Adrenal gland (tissue), 9 donors: ENCODE measurements at regions not wholly inside any gene's neighbourhood (a gene's known extent, or its start where the extent isn't known, plus 50 kb on each side); places are given as distances from the start of the nearest gene placed in this dataset.

Source experiments
- DNase-seq, 7 donors: peaks; one replicate each; pipeline ENCODE4 v3.0.0-alpha.2; 2019 to 2020
- H3K27ac ChIP-seq, 5 donors: fragments of 200-600 bp; sonication (generic) in 4 of 5; 1 replicate in 3 of 5; 2 replicates in 2 of 5; pipeline versions ENCODE4 v1.5.1 to v1.8.0; 2016 to 2020; ENCODE audit warnings: mild to moderate bottlenecking in 1 of 5
- H3K27me3 ChIP-seq: fragments of 200-600 bp; 2 replicates; pipeline ENCODE4 v1.8.0; 2021
- H3K36me3 ChIP-seq, 2 donors: fragments of 200-600 bp; replicated peaks in 1 of 2; 1 replicate in 1 of 2; 2 replicates in 1 of 2; pipeline versions ENCODE4 v1.5.1 to v1.8.0; 2018 to 2022
- H3K4me1 ChIP-seq, 2 donors: fragments of 200-600 bp; replicated peaks in 1 of 2; 1 replicate in 1 of 2; 2 replicates in 1 of 2; pipeline versions ENCODE4 v1.5.1 to v1.8.0; 2018 to 2021
- H3K4me3 ChIP-seq, 4 donors: fragments of 200-600 bp; sonication (generic) in 3 of 4; one replicate each; pipeline ENCODE4 v1.5.1; 2016 to 2018
- H3K9me3 ChIP-seq, 3 donors: fragments of 200-600 bp; sonication (generic) in 1 of 3; replicated peaks in 1 of 3; 1 replicate in 2 of 3; 2 replicates in 1 of 3; pipeline versions ENCODE4 v1.5.1 to v1.8.0; 2016 to 2021
- CTCF ChIP-seq, 6 experiments: fragments of 450-650 bp in 4 of 6; fragments of 200-600 bp in 2 of 6; sonication (generic) in 1 of 6; IDR thresholded peaks; 1 replicate in 5 of 6; 2 replicates in 1 of 6; pipeline versions ENCODE4 v1.5.1 to v1.8.0; 2016 to 2021; ENCODE audit warnings: antibody characterized with exemption in 6 of 6, mild to moderate bottlenecking in 2 of 6, moderate library complexity in 1 of 6
- POLR2A ChIP-seq, 2 donors: fragments of 450-650 bp; IDR thresholded peaks; one replicate each; pipeline ENCODE4 v1.6.1; 2017; ENCODE audit warnings: antibody characterized with exemption in 2 of 2, mild to moderate bottlenecking in 2 of 2, moderate library complexity in 1 of 2
- WGBS, 4 donors: extraction: QIAGEN DNeasy Blood & Tissue Kit in 2 of 4; methylation state at CpG; one replicate each; pipeline versions ENCODE4 v1.1.5 to v1.1.7; 2013 to 2017; 5-methylcytosine and 5-hydroxymethylcytosine counted together
- intact Hi-C, 2 donors: fragments of 100-400 bp; cut with DNase I; formaldehyde crosslinking; loops; one replicate each; pipeline versions ENCODE4 v1.14.1 to v1.15.0; 2022 to 2023
- donor health status: healthy with polysubstance abuse.
- donor health status: Bipolar disorder and iron deficiency.
- donor health status: DM: yes; HTN: yes; CAD: no.
- donor health status: DM: no; HTN: no; CAD: no.
- donor health status: DM: no; HTN: no; CAD: no.

- 47 to 63% (median 52%) methylated on average over 7 of the region's 7 CpGs for WGBS, 4 donors
- peaks cover 0 to 4% of the 10 kb centered on the region in 2 donors for H3K4me1 ChIP-seq
These were observed 129.6 kb upstream of the LMCD1 start for GRCh38 chr3:8371960-8372463.

GRCh38 chr3:8380904-8381704, 120.5 kb upstream of the LMCD1 start:
- Histone ChIP-seq H3K36me3 (no peaks in the 10 kb centered on the region), H3K27me3 (no peaks in the 10 kb centered on the region), H3K27ac (no peak overlapping the region), H3K9me3 (no peaks in the 10 kb centered on the region), H3K4me3 (no peak overlapping the region), H3K4me1 (no peaks in the 10 kb centered on the region)
- intact Hi-C loops: no loop called here
- 75 to 91% (median 81%) methylated on average over 4 to 5 of the region's 5 CpGs for WGBS, 4 donors
- no peak for DNase-seq
- TF ChIP-seq CTCF (IDR thresholded peaks at IDR 0.05) (no peak), POLR2A (IDR thresholded peaks at IDR 0.05) (no peak)

More at GRCh38 chr3:8371960-8372463, 129.6 kb upstream of the LMCD1 start:
- no peak for DNase-seq
- intact Hi-C loops: no loop called here
- Histone ChIP-seq H3K27me3 (no peaks in the 10 kb centered on the region), H3K36me3 (no peaks in the 10 kb centered on the region), H3K4me3 (no peak overlapping the region), H3K9me3 (no peaks in the 10 kb centered on the region), H3K27ac (no peak overlapping the region)
- TF ChIP-seq POLR2A (IDR thresholded peaks at IDR 0.05) (no peak), CTCF (IDR thresholded peaks at IDR 0.05) (no peak)

- no peak for DNase-seq
- 89 to 98% (median 96%) methylated on average over 4 of the region's 4 CpGs for WGBS, 4 donors
- intact Hi-C loops: no loop called here
- no peak overlapping the region for H3K27ac ChIP-seq
- TF ChIP-seq POLR2A (IDR thresholded peaks at IDR 0.05) (no peak), CTCF (IDR thresholded peaks at IDR 0.05) (no peak)
- H3K27me3 ChIP-seq: no peaks in the 10 kb centered on the region
- H3K9me3 ChIP-seq: no peaks in the 10 kb centered on the region
- no peak overlapping the region for H3K4me3 ChIP-seq
- H3K4me1 ChIP-seq: no peaks in the 10 kb centered on the region
- no peaks in the 10 kb centered on the region for H3K36me3 ChIP-seq
These were observed 115.6 kb upstream of the LMCD1 start for GRCh38 chr3:8385848-8386620.

- Histone ChIP-seq H3K27me3 (no peaks in the 10 kb centered on the region), H3K4me3 (no peak overlapping the region), H3K36me3 (no peaks in the 10 kb centered on the region), H3K27ac (no peak overlapping the region), H3K4me1 (no peaks in the 10 kb centered on the region), H3K9me3 (no peaks in the 10 kb centered on the region)
- intact Hi-C loops: no loop called here
- TF ChIP-seq POLR2A (IDR thresholded peaks at IDR 0.05): no peak
- no peak for TF ChIP-seq CTCF (IDR thresholded peaks at IDR 0.05)
- DNase-seq: no peak
- WGBS, 4 donors: 42 to 58% (median 55%) methylated on average over 4 of the region's 4 CpGs
These were observed 114.1 kb upstream of the LMCD1 start for GRCh38 chr3:8387571-8387970.
